ENCODE measurements at regions not wholly inside any gene's neighbourhood (a gene's known extent, or its start where the extent isn't known, plus 50 kb on each side); places are given as distances from the start of the nearest gene placed in this dataset.

DNA sequence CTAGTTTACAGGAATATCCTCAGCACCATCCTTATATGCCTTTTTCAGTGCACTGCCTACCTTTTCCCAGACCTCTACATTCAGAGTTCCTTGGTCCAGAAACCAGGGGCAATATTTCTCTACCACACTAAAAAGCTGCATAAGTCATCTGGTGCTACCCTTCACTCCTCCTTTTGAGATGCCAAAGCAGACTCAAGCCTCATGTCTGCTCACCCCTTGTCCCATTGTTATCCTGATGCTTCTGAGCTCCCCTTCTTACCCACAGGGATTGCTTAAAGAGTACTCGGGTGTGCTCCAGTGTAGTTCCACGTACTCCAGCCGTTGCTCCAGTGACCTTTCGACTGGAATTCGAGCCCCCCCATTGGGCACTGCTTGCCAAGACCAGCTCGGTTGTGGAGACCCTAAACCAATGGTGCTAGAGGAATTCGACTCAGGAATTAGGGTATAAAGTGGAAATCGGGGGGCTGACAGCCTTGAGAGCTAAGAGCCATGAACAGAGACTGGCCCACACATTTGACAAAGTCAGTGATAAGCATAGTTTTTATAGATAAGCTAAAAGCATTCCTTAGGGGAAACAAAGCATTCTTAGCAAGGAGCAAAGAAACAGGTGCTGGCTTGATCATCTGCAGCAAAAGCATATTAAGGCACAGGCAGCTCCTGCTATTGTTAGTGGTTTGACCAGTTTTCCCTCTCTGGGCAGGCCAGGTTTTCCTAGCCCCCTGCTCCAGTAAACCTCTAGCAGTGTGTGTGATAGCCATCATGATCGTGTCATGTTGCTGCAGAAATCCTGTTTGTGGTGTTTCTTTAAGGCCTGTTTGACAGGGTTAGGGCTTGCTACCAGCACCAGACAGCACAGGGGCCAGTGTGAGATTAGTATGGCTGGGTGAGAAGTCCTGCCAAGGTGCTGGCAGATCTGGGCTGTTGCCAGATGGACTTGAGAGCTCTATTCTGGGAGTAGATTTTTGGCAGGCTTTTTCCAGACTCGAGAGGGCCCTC lies 57.5 kb upstream of the WDR1 start:
- ChIA-PET CTCF (interaction anchor here (1.5 kb wide), 1 partner anchor 8 kb away, joined by 3 read pairs; no protein-coding TSS in a partner anchor), POLR2A (no interaction called here)
- peak overlapping the region; percentile 87 for H3K27ac Mint-ChIP-seq (ENCODE audit: unreplicated experiment)
- H3K9me3 ChIP-seq = peaks cover 5% of the 10 kb centered on the region; the same call in 1 of the 2 replicates
- TF ChIP-seq, protein P1, sequence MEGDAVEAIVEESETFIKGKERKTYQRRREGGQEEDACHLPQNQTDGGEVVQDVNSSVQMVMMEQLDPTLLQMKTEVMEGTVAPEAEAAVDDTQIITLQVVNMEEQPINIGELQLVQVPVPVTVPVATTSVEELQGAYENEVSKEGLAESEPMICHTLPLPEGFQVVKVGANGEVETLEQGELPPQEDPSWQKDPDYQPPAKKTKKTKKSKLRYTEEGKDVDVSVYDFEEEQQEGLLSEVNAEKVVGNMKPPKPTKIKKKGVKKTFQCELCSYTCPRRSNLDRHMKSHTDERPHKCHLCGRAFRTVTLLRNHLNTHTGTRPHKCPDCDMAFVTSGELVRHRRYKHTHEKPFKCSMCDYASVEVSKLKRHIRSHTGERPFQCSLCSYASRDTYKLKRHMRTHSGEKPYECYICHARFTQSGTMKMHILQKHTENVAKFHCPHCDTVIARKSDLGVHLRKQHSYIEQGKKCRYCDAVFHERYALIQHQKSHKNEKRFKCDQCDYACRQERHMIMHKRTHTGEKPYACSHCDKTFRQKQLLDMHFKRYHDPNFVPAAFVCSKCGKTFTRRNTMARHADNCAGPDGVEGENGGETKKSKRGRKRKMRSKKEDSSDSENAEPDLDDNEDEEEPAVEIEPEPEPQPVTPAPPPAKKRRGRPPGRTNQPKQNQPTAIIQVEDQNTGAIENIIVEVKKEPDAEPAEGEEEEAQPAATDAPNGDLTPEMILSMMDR (IDR thresholded peaks at IDR 0.05; ENCODE audit: insufficient read depth in 1 of 2, low read depth in 1 of 2, low read length in 1 of 2, severe bottlenecking in 1 of 2, unreplicated experiment in 1 of 2) = no peak
- H3K27me3 ChIP-seq (replicated peaks; ENCODE audit: control insufficient read depth, insufficient read depth, low read length) = no peaks in the 10 kb centered on the region
- peak; percentile 70 to 82 for DNase-seq
- H3K9me3 Mint-ChIP-seq (ENCODE audit: unreplicated experiment) = no peaks in the 10 kb centered on the region
- intact Hi-C loops (cut with micrococcal nuclease; ENCODE audit: unreplicated experiment) = loop anchor here (1.0 kb wide), 1 partner anchor 39 kb away; no protein-coding TSS in a partner anchor
- BruUV-seq (replicated peaks) = no TSS peak
- no peaks in the 10 kb centered on the region for H3K36me3 Mint-ChIP-seq (ENCODE audit: insufficient read depth, unreplicated experiment)
- H3K4me3 Mint-ChIP-seq (ENCODE audit: unreplicated experiment) = peak overlapping the region; percentile 2
- no peak overlapping the region for H3K4me3 ChIP-seq (ENCODE audit: low read depth, low read length)
- peaks cover 52% of the 10 kb centered on the region for H3K4me1 ChIP-seq
- peaks cover 16% of the 10 kb centered on the region for H3K4me1 Mint-ChIP-seq (ENCODE audit: low read depth, unreplicated experiment)
- H3K36me3 ChIP-seq (ENCODE audit: control insufficient read depth, insufficient read depth, low read length) = no peaks in the 10 kb centered on the region
- H3K27me3 Mint-ChIP-seq (ENCODE audit: insufficient read depth, unreplicated experiment) = no peaks in the 10 kb centered on the region

DNA sequence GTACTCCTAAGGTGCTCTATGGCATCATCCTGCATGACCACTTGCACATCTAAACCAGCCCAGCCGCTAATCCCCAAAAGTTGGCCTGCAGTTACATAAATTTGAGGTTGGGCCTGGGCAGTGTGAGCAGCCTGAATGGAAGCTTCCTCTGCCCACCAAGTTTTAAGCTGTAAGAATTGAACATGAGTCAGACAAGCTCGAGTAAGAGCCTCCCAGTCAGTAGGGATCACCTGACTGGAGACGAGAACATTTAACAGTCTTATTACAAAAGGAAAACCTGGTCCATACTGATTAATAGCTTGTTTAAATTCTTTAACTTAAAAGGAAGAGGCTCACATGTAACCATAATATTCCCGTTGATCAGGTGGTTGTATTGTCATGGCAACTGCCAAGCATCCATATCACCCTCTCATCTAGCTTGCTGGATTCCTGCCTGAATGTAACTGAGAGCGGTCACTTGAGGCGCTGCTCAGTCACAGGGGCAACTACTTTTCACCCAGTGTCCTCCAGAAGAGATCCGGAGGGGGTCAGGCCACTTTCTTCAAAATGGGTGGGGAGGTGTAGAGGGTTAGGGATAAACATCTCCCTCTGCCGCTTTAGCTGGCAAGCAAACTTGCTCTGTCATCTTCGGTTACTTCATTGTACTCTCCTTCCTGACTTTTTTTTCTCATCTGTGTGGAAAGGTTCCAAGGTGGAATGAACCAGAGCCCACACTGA lies 56.6 kb upstream of the WDR1 start:
- Mint-ChIP-seq H3K4me1 (ENCODE audit: low read depth, unreplicated experiment) (peaks cover 16% of the 10 kb centered on the region), H3K27ac (ENCODE audit: unreplicated experiment) (peak overlapping the region; percentile 87), H3K4me3 (ENCODE audit: unreplicated experiment) (no peak overlapping the region), H3K9me3 (ENCODE audit: unreplicated experiment) (no peaks in the 10 kb centered on the region), H3K27me3 (ENCODE audit: insufficient read depth, unreplicated experiment) (no peaks in the 10 kb centered on the region), H3K36me3 (ENCODE audit: insufficient read depth, unreplicated experiment) (no peaks in the 10 kb centered on the region)
- POLR2A ChIA-PET = no interaction called here
- H3K9me3 ChIP-seq = peaks cover 5% of the 10 kb centered on the region; the same call in 1 of the 2 replicates
- H3K36me3 ChIP-seq (ENCODE audit: control insufficient read depth, insufficient read depth, low read length) = no peaks in the 10 kb centered on the region
- peaks cover 52% of the 10 kb centered on the region for H3K4me1 ChIP-seq
- TF ChIP-seq, protein P1 (IDR thresholded peaks at IDR 0.05; ENCODE audit: insufficient read depth in 1 of 2, low read depth in 1 of 2, low read length in 1 of 2, severe bottlenecking in 1 of 2, unreplicated experiment in 1 of 2) = no peak
- no peak overlapping the region for H3K4me3 ChIP-seq (ENCODE audit: low read depth, low read length)
- CTCF ChIA-PET = interaction anchor here (1.5 kb wide), 1 partner anchor 9 kb away, joined by 3 read pairs; no protein-coding TSS in a partner anchor
- H3K27me3 ChIP-seq (replicated peaks; ENCODE audit: control insufficient read depth, insufficient read depth, low read length) = no peaks in the 10 kb centered on the region
- BruUV-seq (replicated peaks) = no TSS peak
- DNase-seq = no peak
- intact Hi-C loops (cut with micrococcal nuclease; ENCODE audit: unreplicated experiment) = no loop called here

DNA sequence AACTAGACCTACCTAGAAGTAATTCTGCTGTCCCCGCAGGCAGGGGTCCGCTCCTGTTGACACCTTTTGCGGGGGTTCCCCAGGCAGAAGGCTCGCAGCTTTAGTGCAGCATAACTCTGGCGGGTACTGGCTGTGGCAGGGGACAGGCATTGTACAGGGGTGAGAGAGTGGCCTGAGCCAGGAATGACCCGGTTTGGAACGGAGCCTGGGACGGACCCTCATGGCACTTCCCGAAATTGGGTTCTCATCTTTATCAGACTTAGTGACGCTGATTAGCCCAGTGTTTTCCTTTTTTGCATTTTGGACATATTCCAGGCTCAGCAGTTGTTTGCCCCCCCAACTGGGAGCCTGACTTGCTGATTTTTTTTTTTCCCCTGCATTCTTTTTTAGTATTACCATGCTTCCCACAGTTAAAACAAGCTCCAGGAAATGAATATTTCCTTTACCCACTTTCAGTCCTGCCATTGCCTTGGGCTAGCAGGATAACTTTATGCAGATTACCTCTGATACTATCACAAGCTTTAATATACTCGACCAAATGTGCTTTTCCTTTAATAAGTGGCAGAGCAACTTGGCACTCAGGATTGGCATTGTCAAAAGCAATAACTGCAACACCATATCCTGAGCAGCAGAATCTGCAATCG lies 55.8 kb upstream of the WDR1 start:
- BruUV-seq (replicated peaks) = no TSS peak
- Mint-ChIP-seq H3K4me1 (ENCODE audit: low read depth, unreplicated experiment) (peaks cover 21% of the 10 kb centered on the region), H3K27me3 (ENCODE audit: insufficient read depth, unreplicated experiment) (no peaks in the 10 kb centered on the region), H3K9me3 (ENCODE audit: unreplicated experiment) (no peaks in the 10 kb centered on the region), H3K4me3 (ENCODE audit: unreplicated experiment) (no peak overlapping the region), H3K36me3 (ENCODE audit: insufficient read depth, unreplicated experiment) (no peaks in the 10 kb centered on the region), H3K27ac (ENCODE audit: unreplicated experiment) (no peak overlapping the region)
- CTCF ChIA-PET = no interaction called here
- H3K4me1 ChIP-seq = peaks cover 52% of the 10 kb centered on the region
- H3K9me3 ChIP-seq = peaks cover 5% of the 10 kb centered on the region; the same call in 1 of the 2 replicates
- no peak overlapping the region for H3K4me3 ChIP-seq (ENCODE audit: low read depth, low read length)
- no peaks in the 10 kb centered on the region for H3K27me3 ChIP-seq (replicated peaks; ENCODE audit: control insufficient read depth, insufficient read depth, low read length)
- TF ChIP-seq, protein P1 (IDR thresholded peaks at IDR 0.05; ENCODE audit: insufficient read depth in 1 of 2, low read depth in 1 of 2, low read length in 1 of 2, severe bottlenecking in 1 of 2, unreplicated experiment in 1 of 2) = no peak
- intact Hi-C loops (cut with micrococcal nuclease; ENCODE audit: unreplicated experiment) = no loop called here
- no peak for DNase-seq
- no peaks in the 10 kb centered on the region for H3K36me3 ChIP-seq (ENCODE audit: control insufficient read depth, insufficient read depth, low read length)
- POLR2A ChIA-PET = no interaction called here

Data from Caco-2 (cell line).